Hematopoietic multipotent progenitor cell treated with erythropoietin and hydrocortisone succinate and interleukin-3 and kit ligand, for 4 days (in vitro differentiated cells): ENCODE measurements at regions not wholly inside any gene's neighbourhood (a gene's known extent, or its start where the extent isn't known, plus 50 kb on each side); places are given as distances from the start of the nearest gene placed in this dataset.
"Not testable (repeated sequence)": the region's sequence is repeated elsewhere in the genome, so short reads cannot be mapped to it uniquely, and the experiment has no call there.

Experiments
- DNase-seq: peaks from one replicate; pipeline ENCODE4 v3.0.0-alpha.2; 2015

DNA sequence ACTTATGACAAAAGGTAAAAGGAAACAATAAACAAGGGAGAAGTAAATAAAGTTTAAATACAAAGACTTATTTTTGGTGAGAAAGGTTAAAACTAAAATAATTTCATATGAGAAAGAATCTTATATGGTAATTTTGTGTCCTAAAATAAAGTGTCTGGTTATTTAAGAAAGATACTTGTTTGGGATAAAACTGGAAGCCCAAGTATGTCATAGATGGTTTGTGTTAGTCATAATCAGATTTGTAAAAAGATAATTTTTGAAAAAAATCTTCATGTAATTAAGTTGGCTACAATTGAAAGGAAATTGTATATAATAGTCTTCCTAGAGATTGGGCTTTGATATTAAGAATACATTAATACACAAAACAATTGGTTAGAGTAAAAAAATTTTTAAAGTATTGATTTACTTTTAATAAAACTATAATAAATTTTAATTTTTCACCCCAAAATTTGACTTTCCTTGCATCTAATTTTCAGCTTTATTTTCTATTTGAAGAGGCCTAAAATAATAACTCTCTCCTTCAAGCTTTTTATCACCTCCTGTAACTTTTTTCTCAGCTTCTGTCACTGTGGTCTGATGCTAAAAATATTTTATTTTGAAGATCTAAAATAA is 315.6 kb downstream of the SLITRK5 start:
- DNase-seq, result no peak

DNA sequence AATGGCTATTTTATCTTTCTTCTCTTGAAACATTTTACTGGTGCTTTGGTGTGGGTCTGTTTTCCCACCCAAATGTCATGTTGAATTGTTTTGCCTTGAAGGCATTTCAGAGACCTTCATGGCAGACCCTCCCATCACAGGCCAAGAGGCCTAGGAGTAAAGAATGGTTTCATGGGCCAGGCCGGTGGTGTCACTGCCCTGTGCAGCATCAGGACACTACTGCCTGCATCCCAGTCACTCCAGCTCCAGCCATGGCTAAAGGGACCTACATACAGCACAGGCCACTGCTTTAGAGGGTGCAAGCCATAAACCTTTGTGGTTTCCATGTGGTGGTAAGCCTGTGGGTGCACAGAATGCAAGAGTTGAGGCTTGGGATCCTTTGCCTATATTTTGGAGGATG is 326.9 kb downstream of the SLITRK5 start:
- DNase-seq, result no peak

DNA sequence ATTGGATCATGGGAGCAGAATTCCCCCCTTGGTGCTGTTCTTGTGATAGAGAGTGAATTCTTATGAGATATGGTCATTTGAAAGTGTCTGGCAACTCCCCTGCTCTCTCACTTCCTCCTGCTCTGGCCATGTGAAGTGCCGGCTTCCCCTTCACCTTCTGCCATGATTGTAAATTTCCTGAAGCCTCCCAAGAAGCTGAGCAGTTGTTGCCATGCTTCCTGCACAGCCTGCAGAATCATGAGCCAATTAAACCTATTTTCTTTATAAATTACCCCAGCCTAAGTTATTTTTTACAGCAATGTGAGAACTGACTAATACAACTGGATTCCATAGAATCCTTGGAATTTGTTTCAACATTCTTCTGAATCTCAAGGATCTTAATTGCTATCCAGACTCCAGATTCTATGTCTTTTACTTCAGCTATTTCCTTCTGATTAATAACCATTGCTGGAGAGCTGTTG is 328.1 kb downstream of the SLITRK5 start:
- DNase-seq, result no peak

DNA sequence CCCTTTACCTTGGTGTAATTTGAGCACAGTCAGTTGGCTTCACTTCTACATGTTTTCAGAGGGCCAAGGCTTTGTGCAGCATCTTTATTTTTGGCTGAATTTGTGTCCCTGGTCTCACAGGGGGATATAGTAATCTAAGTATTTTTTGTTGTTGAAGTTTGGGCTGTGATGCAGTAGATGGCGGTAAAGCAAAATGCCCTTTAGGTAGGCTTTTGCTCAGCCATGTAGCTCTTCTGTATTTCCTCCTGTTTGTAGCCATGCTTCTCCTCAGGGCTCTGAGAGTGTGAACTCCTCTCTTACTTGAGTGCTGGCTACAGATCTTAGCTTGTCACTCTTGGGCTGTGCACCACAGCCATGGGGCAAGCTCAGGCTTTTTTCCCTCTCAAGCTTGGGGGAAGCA is 328.6 kb downstream of the SLITRK5 start:
- DNase-seq, result peak; percentile 31

DNA sequence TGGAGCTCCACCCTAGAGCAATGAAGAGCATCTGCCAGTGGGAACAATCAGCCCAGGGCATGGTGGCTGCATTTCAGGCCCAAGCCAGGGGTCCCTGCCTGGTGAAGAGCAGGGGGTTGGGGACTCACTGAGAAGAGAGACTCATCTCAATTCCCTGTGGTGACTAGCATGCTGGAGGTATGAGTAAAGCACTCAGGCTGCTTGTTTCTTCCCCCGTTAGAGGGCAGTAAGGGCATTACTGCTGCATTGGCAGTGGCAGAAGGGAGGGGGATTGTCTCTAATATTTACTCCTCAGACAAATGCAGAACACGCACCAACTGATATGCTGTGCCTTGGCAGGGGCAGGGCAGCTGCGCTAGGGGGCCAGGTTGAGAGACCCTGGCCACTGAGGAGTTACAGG is 329.1 kb downstream of the SLITRK5 start:
- DNase-seq, result no peak

DNA sequence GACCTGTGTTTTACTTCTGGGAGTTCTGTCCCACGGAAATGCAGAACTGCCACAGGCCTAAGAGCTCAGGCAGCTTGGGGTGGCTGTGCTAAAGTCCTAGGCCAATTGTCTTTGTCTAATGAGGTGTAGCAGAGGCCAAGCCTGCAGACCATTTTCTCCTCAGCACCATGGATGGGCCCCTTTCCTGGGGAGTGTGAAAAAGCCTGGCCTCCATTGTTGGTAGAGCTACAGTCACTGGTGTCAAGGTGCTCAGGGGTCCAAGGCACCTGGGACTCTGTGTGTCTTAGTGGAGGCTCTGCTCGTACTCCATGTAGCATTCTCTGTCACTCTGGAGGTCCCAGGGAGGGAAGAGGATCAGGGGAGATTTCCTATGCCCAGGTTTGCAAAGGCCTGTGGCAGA is 329.6 kb downstream of the SLITRK5 start:
- no peak for DNase-seq

DNA sequence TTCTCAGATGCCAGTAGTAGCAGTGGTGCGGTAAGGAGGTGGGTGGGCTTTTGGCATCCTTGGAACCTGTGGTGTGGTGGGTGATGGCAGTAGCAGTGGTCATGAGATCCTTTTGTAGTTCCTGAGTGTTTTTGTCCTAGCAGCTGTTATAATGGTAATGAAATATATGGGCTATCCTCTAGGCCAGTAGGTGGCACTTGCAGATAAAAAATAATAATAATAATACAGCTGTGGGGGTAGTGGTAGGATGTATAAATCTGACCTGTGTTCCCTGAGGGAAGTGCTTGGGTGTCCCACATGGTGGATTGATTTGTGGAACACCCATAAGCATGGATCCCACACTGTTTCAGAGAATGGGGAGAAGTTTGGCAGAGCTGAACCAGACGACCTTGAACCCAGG is 334.0 kb downstream of the SLITRK5 start:
- peak; percentile 10 for DNase-seq

DNA sequence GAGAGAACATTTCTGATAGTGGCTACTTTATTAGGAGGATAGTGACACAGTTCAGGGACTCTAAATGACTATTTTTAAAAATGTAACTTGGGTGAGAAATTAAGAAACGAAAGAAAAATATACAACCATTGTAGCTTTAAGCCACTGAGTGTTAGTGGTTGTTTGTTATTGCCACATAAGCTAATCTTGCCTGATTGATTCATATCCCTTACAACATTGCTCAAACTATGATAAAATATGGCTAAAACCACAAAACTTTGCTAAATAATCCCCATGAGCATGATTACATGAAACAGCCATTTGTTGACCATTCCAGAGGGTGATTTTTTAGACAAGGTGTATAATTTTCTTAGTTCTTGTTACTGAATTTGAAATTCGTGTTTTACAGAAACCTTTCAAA is 343.4 kb downstream of the SLITRK5 start:
- DNase-seq, result peak; percentile 53

DNA sequence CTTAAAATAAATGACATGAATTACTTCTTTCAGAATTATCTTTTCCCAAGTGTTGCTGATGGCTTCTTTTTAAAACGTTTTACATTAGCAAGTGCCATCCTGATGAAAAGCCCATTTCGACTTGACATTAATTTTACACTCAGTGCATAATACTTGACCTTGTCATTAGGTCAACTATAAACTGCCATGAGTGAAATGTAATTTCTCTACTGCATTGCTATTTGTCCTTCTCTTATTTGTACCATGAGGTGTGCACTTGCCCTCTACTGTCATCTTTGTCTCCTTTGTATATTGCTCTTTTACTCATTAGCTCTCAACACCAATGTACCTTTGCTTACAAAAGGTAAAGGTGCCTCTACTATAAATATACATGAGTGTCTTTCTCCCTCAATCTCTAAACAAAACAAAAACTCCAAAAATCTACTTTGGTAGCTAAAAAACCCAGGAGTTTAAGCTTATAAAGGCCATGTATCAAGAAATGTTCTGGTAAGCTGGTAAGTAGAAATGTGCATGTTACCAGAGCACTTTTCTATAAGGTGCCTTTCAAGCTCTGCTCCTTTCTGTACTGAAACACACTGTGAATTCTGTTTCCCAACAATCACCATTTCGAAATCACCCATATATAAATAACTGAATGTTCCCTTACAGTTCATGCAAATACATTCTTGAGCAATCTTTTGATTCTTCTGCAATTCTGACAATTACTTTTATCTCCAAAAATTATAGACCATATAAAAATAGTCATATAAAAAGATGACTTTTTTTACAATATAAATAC is 351.4 kb downstream of the SLITRK5 start:
- peak; percentile 63 for DNase-seq

DNA sequence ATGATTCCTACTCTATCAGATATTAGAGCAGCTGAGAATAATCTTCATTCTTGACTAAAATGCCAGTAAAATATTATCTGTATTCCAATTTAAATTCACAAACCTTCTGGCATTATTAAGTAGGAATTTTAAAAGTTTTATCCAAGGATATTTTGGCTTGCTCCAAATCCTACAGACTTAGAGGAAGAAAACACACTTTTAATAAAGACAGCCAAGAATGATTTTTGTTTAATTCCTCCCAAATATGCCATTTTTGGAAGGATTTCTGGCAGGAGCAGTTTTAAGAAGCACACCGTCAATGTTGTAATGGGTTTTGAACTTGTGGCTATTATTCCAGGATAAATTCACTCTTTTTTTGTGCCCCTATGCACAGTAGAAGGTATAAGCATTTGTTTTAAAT is 355.1 kb downstream of the SLITRK5 start:
- no peak for DNase-seq

DNA sequence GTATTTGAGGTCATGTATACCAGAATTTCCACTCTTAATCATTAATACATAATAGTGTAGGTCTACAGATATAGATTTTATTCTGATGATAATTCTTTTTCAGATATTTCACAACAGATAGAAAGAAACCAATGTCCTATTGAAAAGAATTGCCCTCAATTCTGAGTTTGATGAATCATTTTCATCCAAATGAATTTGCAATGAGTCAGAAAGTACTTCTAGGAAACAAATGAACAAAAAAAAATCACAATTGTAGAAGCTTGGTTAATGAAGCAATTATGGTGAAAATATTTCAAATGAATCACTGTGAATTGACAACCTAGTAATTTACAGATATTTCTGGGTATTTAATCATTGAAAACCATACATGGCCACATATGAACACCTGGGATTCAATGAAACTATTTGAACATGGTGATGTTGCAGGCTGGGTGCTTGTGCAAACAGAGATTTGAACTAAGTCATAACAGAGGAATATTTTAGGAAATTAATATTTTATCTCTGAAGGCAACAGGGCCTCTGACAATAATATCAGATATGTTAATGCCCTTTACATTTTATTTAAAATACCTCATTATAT is 360.9 kb downstream of the SLITRK5 start:
- no peak for DNase-seq

DNA sequence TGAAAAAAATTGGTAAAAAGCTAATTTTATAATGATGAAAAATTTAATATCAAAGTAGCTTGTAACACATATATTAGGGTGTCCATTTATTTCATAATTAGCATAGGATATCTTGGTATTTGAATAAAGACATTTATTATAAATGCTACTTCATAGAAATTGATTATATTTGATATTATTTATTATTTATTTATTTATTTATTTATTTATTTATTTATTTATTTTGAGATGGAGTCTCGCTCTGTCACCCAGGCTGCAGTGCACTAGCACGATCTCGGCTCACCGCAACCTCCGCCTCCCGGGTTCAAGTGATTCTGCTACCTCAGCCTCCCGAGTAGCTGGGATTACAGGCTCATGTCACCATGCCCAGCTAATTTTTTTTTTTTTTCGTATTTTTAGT is 365.0 kb downstream of the SLITRK5 start:
- DNase-seq, result not testable (repeated sequence)

DNA sequence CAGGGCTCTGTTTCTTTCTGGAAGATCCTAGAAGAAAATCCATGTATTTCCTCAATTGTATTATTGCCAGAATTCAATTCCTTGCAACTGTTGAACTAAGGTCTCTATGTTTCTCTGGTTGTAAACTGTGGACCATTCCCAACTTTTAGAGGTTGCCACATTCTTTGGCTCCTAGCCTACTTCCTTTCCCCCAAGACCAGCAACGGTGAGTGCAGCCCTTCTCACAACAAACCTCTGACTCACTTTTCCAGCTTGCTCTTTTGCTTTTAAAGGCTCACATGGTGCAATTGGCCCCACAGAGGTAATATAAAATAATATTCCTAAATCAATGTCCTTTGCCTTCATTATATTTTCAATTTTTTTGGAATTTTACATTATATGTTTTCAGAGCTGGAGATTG is 371.3 kb downstream of the SLITRK5 start:
- no peak for DNase-seq

DNA sequence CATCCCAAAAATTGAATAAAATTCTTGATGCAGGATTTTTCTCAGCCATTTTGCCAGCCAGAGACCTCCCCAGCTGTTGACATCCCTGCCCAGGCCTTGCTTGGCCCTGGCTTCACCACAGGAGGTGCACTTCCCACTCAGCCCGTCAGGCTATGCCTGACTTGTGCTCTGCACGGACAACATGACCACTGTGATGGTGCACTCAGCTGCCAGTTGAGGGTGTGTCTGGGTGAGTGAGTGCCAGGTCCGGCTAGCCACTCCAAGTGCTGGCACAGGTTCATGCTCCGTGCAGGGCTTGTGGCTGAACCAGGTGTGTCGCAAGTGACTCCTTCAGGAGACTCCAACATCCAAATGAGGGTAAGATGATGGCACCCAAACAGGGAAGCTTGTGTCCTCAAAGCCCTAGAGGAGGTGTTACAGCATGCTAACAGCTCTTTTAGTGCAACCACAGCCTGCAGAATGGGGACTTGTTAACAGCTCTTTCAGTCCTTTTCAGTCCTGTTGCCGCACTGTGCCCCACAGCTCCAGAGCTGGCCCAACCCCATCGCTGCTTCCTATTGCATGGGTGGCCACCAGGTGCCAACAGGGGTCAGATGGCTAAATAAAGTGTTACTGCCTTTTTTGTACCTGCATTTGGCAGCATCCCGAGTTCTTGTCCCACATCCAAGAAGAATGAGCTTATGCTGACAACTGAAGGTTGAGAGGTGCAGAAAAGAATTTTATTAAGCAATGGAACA is 380.7 kb downstream of the SLITRK5 start:
- no peak for DNase-seq

DNA sequence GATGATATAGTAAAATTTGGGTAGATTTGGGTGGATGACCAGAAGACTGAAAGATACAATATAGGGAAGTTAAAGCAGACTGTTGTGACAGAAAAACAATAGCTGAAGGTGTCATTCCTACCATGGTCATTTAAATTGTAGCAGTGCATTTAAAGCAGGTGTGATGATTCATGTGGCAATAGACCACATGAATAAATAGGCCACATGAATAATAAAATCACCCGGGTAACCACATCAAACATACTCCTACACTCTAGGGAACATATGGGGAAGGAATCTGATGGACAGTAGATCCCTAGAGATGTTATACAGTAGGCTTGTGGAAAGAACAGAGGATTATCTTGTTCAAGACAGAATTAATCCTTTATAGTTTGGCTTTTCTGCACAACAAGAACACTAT is 392.6 kb downstream of the SLITRK5 start:
- DNase-seq, result no peak

DNA sequence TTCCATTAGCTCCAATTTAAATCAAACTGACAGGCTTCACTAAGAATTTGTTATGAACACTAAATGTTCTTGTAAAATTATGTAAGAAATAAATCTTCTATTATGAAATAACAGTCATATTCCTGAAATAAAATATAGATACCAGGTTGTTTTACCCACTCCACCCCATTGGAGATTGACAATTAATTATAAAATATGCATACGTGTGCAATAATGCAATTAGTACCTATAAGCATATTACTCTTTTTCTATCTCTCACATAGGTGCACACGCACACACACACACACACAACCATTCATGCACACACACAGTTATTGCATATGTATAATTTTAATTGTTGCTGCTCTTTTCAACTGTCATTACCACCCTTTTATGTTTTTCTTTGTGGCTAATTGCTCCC is 395.7 kb downstream of the SLITRK5 start:
- DNase-seq, result no peak

DNA sequence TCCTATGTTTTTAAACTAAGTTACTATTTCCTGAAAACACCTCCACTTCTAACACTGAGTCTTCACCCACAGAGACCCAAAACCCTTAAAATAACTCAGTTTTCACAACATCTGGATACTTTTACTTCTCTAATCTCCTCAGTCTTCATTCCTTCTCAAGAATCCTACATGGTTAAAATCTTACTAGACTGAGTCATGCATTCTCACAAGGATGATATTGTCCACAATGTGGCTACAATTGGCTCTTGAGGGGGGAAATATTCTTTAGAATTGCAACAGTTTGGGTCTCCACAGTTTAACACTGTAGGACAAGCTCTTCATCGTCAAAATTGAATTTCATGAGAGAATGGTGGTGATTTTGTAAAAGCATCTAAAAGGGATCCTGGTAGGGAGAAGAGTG is 397.1 kb downstream of the SLITRK5 start:
- DNase-seq, result no peak

DNA sequence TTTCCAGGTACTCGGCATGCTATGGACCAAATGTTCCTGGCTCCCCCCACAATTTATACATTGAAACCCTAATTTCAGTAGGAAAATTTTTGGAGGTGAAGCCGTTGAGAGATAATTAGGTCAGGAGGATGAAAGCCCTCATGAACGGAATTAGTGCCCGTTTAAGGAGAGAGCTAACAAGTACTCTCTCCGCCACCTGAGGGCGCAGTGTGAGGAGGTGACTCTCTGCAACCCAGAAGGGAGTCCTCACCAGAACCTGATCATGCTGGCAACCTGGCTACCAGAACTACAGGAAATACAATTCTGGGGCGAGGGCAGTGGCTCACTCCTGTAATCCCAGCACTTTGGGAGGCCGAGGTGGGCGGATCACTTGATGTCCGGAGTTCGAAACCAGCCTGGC is 397.8 kb downstream of the SLITRK5 start:
- DNase-seq, result peak; percentile 19

DNA sequence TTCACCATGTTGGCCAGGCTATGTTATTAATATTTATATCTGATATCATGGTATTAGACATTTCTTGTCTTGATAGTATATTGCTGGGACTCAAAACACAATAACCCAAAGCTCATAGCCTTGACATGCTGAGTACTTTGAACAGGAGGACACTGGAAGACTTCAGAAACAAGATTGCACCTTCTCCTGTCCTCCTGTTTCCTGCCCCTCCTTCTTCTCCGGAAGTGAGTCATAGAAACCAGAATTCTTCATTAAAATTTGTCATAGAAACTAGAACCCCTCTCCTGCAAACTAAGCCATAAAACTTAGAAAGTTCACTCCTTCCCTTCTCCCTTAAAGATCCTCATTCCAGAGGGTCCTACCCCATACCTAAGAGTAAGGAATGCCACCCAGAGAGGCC is 400.2 kb downstream of the SLITRK5 start:
- DNase-seq, result no peak

DNA sequence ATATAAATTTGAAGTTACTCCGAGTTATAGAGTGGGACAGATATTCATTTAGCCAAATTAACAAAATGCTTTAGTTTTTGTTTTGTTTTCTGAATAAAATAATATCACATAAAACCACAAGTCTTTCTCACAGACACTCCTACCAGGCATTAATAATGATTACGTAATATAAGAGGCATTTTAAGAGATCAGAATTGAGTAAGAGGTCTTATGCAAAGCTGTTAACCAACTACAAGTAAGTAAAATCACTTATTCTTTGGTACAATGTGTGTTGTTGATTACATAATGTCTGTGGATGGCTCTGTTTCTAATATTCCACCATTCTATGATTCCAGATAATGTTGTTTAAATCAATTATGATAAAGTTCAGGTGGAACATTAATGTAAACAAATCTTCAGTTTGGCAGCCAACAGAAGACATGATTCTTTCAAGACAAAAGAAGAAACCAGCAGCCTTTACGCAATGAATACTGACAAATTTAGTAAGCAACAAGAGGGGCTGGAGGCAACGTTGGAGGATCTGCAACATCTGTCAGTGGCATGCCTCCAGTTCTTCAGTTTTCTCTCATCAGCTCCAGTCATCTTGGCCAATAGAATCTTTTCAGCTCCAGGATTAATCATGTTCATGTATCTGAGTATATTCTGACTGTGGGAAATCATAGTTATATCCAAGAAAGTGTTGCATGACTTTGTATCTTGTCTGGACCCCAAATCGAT is 403.8 kb downstream of the SLITRK5 start:
- peak; percentile 33 for DNase-seq

DNA sequence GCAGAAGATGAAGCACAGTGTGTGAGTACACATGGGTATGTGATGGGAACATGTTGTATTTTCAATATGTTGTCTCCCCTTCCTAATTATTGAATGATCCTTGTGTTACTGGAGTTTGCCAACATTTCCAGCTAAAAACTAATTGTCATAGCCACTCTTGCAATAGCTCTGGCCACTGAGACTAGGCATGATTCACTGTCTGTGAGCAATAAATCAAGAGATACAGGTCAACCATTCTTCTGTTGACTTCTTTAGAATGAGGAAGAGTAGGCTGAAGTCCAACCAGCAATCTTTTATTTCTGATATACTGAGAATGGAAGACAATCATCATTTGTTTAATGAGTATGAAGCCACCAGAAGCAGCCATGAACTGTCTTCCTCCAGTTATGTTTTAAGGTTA is 413.9 kb downstream of the SLITRK5 start:
- no peak for DNase-seq

DNA sequence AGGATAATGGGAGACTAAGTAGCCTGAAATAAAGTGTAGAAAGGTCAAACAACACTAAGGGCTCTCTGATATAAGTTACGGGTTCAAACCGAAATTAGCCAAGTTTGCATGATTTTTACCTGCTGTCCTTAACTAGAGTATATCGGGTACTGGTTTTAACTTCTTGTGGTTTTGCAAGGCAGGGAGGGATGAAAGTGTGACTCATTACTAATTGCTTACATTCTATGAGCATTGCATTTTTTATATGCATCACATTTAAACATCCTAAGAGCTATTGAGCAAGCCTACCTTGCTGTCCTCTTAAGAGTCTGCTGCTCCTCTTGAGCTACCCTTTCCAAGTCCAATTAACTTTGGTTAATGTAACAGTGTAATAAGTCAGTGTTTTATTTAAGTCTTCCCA is 415.4 kb downstream of the SLITRK5 start:
- DNase-seq, result no peak

DNA sequence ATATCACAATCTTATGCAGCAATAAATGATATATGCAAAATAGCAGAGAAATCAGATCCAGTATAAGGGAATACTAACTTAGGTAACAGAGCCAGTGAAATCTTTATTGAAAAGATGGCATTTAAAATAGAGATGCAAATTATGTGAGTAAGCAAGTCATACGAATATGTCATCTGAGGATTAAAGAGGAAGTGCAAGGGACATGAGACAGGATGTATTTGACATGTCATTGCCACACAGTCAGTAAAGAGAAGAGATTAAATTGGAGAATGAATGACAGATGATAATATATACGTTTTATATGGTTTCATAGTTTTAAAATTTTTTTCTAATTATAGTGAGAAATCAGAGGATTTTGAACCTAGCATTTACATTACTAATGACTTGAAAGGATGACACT is 426.4 kb downstream of the SLITRK5 start:
- peak; percentile 60 for DNase-seq
